ENCODE measurements at regions not wholly inside any gene's neighbourhood (a gene's known extent, or its start where the extent isn't known, plus 50 kb on each side); places are given as distances from the start of the nearest gene placed in this dataset.
"Not testable (repeated sequence)": the region's sequence is repeated elsewhere in the genome, so short reads cannot be mapped to it uniquely, and the experiment has no call there.

DNA sequence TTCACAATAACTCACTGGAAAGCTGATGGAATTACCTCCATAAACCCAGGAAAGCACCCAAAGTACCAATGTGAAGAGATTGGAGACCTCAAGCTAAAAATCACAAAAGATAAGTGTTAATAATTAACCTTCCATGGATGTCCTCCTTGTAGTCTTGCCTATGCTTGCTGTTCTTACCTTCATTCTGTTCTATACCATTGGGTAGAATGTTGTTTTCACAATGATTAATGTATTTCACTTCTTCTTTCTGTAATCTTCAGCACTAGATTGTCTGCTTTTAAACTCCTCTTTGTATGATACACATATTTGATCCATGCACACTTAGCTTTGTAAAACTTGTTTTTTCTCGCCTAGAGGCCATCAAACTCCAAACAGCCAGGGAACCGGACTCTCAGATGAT, 570.3 kb downstream of the RAPGEF2 start:
- no peak for DNase-seq

DNA sequence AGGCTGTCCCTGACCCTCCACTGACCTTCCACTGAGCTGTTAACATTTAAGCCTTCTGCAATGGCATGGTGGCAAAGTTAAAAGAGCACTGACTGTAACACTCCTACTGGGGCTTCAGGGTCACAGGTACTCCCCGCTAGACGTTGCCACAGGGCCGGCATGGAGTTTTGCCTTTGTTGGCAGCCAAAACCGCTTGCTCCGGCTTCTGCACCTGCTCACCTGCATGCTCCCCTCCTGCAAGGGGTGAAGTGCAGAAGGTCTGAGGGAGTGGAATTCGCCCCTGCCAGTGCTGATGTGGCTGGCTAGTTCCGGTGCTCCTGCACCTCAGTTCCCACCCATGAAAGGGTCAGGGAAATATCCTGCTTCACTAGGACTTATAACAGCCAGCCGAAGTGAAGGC, 571.4 kb downstream of the RAPGEF2 start:
- DNase-seq = no peak

DNA sequence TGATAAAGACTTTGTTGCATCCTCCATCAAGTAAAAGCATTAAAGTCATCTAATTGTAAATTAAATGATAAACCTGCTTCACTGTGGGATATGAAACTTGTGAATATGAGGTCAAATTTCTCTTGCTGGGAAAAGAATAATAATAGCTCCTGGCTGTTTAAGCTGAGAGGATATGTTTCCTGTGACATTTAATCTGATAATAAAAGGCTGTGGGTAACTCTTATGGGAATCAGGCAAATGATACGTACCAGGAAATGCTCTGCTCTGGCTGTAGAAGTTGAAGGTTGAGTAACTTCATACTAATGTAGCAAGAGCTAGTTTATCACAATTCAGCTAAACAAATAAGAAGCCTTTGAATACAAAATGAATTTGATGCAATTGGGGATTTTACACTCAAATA, 574.6 kb downstream of the RAPGEF2 start:
- no peak for DNase-seq

DNA sequence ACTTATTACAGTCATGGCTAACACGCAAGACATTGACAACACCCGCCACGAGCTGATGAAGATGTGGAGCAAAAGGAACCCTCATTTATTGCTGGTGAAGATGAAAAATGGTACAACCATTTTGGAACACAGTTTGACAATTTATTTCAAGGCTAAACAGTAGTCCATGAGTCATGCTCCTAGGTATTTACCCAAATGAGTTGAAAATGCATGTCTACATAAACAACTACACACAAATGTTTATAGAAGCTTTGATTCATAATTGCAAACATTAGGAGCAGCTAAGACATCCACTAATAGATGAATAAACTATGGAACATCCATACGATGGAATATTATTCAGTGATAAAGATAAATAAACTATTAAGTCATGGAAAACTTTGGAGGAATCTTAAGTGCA, 580.1 kb downstream of the RAPGEF2 start:
- no peak for DNase-seq

DNA sequence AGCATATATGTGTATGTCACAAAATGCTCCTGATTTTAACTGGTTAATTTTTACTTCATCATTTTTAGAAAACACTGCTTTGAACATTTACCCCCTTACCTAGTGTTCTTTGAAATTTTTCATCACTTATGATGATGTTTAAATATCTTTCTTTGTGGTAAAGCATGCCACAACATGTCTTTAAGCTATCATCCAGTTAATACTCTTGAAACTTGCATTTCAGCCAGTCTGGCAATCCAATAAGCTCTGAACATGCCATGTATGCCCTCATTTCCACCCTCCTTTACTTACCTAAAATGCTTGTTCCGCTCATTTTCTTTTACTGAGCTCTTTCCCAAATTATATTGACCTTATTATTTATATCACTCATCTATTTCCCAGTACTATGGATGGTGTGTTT, 581.2 kb downstream of the RAPGEF2 start:
- DNase-seq = no peak

DNA sequence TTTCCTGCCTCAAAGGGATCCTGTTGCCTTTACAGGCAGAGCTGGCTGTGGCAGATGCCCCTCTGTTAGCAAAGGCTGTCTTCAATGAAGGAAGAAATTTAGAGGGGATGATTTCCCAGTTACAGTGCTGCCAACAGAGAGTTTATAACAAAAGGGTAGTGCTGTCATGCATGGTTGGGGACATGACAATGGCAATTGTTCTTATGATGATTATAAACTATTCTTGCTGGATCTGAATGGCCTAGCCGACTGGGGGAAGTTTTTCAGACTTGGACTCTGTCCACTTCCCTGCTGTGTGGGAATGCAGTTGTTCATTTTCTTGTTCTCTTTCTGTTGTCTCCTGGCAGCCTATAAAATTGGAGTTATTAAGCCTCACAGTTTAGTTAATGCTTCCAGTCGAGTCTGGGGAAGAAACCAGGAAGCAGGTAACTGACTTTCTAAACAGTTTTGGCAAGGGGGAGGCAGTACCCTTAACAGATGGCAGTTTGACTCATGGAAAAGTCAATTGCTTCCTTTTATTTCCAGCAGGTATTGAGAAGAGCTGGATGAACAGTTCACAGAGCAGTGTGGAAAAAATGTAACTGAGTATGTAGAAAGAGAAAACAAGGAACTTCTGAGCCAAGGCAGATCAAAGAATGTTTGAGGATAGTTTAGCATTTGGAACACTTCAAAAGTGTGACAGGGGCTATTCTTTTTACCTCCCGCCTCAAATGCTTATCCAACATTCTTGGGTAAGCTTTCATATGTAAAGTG, 582.6 kb downstream of the RAPGEF2 start:
- DNase-seq = no peak

DNA sequence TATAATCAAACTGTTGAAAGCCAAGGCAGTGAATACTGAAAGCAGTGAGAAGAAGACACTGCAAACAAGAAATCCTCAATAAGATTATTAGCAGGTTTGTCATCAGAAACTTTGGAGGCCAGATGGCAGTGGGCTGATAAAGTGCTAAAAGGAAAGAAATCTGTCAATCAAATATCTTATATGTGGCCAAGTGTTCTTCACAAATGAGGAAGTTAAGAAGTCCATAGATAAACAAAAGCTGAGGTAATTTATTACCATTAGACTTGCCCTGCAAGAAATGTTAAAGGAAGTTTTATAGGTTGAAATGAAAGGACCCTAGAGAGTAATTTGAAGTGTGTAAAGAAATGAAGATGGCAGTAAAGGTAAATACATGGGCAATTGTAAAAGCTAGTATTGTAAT, 586.6 kb downstream of the RAPGEF2 start:
- DNase-seq = no peak

DNA sequence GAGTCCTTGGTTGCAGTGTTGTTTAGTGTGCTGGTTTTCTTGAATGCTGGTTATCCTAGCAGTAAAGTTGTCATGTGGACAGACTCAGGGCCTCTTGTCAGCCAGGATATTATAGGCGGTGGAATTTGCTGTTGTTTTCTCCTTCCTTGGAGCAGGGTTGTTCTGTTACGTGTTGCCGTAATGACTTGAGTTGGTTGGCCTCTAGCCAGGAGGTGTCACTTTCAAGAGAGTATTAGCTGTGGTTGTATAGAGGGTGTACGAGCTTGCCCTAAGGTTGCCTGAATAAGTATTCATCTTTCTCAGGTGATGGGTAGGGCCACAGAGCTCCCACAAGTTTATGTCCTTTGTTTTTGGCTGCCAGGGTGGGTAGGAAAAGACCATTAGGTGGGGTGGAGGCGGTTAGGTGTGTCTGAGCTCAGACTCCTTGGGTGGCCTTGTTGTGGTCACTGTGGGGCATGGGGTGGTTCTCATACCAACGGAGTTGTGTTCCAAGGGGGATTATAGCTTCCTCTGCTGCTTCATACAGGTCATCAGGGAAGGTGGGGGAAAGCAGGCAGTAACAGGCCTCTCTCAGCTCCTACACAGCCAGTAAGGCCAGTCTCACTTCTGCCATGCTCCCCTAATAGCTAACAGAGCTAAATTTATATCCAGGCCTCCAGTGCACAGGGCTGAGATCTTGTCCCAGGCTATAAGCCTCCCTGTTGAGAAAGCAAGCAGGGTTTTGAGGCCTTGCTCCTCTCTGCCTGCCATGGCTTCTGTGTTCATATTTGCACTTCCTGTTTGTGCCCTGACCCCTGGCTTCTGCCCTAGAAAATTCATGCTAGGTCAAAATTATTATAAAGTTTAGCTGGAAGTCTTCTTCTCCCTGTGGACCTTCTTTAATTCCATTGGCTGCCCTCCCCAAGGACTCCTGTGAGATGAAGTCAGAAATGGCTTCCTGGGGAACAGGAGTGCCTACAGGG, 594.7 kb downstream of the RAPGEF2 start:
- no peak for DNase-seq

DNA sequence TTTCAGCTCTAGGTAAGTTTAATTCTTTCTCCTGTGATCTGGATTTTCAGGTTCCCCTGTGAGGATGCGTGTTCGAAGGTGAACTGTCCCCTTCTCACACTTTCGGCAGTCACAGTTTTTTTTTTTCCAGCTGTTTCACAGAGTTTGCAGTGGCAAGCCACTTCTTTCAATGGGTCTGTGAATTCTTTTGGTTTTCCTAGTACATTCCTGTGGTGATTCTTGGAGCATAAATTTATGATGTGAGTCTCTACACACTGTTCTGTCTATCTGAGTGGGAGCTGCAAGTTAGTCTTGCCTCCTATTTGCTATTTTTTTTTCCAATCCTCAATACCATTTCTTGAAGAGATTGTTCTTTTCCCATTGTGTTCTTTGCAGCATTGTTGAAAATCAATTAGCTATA, 595.5 kb downstream of the RAPGEF2 start:
- no peak for DNase-seq

DNA sequence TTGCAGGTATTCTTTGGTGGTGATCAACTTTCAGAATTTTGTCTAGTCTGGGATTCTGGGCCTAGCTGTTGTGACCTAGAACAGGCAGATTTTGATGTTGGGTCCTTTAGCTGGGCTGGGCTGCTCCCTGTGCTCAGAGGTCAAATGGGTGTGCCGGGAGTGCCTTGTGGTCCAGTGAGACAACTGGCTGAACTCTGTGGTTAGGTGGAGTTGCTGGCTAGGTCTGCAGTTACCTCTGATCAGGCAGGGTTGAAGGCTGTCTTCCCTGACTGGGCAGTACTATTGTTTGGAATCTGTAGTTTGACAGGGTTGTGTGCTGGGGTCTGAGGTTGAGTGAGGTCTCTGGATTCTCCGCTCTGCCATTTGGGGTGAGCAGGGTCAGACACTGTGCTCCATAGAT, 599.3 kb downstream of the RAPGEF2 start:
- no peak for DNase-seq

DNA sequence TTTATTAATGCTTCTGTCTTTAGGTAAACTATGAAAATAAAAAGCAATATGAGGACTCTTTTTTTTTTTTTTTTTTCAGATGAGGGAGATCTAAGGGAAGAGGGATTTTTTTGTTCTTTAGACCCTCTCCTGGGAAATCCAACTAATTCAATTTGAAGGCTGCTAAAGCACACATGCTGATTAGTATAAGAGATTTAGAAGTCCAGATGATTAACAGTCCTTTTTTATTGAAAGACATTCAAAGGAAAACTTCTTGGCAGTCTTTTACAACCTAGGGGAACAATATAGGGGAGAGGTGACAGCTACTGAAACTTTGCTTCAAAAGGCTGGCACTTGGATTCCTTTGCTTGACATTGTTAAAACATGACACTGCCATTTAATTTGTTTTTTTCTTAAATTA, 602.5 kb downstream of the RAPGEF2 start:
- no peak for DNase-seq

DNA sequence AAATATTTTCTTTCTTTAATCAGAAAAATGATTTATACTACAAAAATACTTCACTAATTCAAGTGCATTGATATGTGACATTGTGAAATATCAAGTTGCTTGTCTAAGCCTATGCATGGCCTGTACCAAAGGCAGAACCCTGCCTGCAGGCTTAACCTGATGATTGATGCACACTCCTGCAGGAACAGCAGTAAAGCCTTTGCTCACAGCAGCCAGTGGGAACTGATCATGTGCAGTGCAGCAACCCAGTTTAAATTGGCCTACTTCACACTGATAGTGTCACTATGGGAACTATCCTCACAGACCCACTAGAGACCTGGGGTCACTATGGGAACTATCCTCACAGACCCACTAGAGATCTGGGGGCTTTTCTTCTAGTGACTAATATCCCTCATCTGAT, 603.8 kb downstream of the RAPGEF2 start:
- no peak for DNase-seq

DNA sequence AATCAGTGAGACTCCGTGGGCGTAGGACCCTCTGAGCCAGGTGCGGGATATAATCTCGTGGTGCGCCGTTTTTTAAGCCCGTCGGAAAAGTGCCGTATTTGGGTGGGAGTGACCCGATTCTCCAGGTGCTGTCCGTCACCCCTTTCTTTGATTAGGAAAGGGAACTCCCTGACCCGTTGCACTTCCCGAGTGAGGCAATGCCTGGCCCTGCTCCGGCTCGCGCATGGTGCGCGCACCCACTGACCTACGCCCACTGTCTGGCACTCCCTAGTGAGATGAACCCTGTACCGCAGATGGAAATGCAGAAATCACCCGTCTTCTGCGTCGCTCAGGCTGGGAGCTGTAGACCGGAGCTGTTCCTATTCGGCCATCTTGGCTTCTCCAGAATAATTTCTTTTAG, 612.3 kb downstream of the RAPGEF2 start:
- DNase-seq = not testable (repeated sequence)

DNA sequence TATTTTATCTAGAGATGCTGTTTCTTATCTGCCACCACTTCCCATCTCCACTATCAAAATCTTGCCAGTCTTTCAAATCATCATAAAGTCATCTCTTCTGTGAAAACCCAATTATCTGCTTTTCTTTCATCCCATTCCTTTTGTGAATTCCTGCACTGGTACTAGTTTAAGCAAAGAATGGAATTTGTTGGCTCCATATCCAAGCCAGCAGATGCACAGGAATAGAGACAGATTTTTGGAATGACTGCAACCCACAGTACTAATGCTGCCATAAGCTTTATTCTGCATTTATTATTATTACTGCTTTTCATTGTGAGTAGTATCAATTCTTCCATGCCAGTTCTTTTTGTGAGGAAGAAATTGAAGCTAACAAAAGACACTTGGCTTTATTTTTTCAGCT, 616.7 kb downstream of the RAPGEF2 start:
- no peak for DNase-seq

DNA sequence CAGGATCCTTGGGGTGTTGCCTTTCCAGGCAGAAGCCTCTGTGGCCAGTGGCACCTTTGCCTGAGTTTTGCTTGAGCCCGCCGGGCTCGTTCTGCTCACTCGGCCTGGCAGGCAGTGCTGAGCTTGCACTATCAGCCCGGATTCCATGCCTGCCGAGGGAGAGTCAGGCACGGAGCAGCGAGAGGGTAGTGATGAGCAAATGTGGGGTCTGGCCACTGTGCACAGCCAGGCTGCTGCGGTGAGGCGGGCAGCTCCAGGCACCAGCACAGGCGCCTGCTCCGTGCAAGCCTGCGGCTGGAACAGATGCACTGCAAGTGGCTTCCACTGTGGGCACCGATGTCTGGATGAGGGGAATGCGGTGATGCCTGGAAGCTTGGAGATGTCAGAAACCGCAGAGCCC, 619.2 kb downstream of the RAPGEF2 start:
- no peak for DNase-seq

DNA sequence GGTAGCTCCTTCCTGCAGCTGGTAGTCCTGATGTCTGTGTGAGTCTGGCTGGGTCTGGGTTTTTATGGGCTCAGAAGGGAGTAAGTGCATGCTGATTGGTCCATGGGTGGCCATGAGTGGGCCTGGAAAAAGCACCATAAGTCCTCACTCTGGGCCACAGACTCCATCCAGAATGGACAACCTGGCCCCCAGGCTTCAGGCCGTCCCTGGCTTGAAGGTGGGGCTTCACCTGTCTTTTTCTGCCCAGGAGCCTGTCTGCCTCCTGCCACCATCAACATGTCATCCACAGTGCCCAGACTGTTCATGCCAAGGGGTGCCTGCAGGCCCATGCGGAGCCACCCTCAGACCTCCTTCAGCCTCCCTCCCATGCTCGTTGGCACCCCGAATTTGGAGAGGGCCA, 620.0 kb downstream of the RAPGEF2 start:
- DNase-seq = no peak

DNA sequence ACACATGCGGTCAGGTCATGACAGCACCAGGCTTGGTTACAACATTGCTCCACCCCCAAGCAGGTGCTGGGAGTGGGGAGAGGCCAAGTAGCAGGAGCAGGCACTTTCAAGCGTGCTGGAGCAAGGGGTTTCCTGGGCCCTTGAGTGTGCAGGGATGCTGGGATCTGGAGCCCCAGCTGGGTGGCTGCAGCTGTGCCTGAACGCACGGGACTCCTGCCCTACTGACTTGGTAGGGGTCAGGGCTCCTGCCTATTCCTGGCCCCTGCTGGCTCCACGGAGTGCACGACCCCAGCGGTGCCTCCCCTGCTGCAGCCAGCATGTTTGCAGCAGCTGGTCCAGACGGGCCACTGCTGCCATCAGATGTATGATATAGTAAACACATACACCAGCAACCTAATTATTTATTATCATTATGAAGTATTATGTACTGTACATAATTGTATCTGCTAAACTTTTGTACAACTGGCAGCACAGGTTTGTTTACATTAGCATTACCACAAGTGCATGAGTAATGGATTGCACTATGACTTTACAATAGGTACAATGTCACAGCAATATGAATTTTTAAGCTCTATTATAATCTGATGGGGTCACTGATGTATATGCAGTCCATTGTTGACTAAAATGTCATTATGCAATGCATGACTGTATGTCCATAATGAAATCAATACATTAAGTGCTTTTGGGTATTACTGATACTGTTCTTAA, 620.6 kb downstream of the RAPGEF2 start:
- DNase-seq = no peak

DNA sequence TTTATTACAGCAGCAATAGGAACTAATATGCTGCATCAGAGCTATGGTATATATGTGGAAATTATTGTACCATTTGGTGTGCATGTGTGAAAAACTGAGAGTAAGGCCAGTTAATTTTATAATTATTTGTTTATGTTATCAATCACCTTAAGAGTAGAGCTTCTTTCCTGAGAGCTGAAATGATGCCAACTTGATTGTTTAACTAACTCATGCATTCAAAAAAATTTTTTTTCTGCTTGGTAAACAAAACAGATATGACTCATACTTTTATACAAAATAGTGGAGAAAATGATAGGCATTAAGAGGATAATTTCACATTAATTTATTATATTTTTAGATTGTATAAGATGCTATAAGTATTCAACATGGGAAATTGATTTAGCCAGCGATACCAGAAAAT, 622.7 kb downstream of the RAPGEF2 start:
- DNase-seq = no peak

DNA sequence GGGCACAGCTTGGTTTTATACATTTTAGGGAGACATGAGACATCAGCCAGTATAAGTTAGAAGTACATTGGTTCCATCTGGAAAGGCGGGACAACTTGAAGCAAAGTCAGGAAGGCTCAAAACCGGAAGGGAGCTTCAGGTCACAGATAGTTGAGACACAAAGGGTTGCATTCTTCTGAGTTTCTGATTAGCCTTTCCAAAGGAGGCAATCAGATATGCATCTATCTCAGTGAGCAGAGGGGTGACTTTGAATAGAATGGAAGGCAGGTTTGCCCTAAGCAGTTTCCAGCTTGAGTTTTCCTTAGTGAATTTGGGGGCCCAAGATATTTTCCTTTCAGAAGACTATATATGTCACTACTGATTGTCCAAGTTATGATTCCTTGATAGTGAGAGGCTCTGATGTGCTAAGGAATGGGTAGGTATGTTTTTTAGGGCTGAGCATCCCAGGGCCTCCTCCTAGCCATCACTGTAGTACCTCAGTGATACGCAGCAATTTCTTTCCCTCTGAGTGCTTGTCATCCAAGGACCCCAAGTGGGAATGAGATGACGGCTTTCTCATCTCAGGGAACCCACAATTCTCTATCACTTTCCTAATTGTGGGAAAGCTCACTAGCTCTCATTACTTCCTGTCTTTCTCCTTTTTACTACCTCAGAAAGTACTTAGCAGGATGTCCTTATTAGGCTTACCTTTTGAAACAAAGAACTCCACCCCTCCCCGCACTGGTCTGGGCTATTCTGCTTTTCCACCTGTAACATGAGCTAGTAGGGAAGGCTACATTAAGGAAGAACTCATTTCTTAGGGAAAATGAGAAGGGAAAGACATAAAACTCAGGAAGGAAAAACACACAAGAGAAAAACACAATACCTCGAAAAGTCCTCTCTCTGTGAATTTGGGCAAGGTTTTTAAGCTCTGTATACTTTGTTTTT, 632.7 kb downstream of the RAPGEF2 start:
- no peak for DNase-seq

DNA sequence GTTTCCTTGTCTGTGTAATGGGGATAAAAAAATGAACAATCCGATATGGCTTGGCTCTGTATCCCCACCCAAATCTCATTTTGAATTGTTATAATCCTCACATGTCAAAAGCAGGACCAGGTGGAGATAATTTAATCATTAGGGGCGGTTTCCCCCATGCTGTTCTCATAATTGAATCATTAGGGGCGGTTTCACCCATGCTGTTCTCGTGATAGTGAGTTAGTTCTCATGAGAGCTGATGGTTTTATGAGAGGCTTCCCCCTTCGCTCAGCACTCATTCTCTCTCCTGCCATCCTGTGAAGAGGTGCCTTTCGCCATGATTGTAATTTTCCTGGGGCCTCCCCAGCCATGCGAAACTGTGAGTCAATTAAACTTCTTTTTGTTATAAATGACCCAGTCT, 633.5 kb downstream of the RAPGEF2 start:
- DNase-seq = no peak

DNA sequence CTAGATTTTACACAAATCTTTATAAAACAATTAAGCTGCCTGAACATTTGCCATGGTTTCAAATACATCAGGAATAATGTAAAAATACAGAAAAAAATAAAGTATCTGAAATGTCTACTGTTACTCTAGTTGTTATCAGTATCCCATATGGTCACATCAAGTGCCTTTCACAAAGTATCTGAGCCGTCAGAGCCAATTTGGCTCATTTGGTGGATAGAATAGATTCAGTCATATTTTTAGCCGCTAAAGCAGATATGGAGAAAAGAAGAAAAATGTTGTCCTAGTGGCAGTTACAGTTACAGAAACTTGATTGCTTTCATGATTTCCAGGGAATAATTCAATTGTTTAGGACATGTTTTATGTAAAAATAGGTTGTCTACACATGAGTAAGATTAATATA, 641.1 kb downstream of the RAPGEF2 start:
- DNase-seq = no peak

DNA sequence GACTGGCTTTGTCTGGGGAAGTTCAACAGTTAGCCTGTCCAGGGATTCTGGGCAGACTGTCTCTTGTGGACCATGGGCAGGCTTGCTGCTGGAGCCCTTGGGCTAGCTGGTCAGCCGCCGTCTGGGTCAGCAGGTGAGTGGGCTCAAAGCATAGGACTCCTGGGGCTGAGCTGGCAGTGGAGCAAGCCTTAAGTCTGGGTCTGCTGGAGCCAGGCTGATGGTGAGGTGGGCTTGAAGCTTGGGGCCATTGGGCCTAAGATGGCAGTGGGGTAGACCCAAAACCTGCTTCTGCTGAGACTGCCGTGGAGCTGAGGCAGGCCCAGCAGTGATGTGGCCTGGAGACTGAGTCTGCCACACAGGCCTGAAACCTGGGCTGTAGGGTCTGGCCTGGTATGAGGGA, 645.1 kb downstream of the RAPGEF2 start:
- no peak for DNase-seq
